MM.1S (cell line): ENCODE measurements at regions not wholly inside any gene's neighbourhood (a gene's known extent, or its start where the extent isn't known, plus 50 kb on each side); places are given as distances from the start of the nearest gene placed in this dataset.

Experiments used
- EZH2 ChIP-seq: fragments of 300-600 bp; sonication (generic); optimal IDR thresholded peaks from 2 replicates; pipeline ENCODE3; 2017; ENCODE audit warnings: low read depth, mild to moderate bottlenecking, antibody characterized with exemption, low read length, mixed read lengths
- TF ChIP-seq, protein P1 (sequence below): fragments of 300-600 bp; sonication (generic); IDR thresholded peaks from 2 replicates; pipeline ENCODE4 v1.5.1; 2016; ENCODE audit warnings: antibody characterized with exemption, low read length, mixed read lengths

DNA sequence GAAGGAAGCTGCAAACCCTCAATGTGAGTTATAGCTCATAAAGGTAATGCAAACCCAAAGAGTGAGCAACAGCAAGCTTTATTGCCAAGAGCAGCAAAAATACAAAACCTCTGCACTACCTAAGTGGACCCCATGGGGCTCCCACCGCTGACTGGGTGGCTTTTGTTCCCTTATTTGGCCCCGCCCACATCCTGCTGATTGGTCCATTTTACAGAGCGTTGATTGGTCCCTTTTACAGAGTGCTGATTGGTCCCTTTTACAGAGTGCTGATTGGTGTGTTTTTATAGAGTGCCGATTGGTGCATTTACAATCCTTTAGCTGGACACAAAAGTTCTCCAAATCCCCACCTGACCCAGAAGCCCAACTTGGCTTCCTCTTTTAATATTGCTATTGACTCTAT, 154.5 kb upstream of the NSMCE3 start:
- TF ChIP-seq, protein P1, sequence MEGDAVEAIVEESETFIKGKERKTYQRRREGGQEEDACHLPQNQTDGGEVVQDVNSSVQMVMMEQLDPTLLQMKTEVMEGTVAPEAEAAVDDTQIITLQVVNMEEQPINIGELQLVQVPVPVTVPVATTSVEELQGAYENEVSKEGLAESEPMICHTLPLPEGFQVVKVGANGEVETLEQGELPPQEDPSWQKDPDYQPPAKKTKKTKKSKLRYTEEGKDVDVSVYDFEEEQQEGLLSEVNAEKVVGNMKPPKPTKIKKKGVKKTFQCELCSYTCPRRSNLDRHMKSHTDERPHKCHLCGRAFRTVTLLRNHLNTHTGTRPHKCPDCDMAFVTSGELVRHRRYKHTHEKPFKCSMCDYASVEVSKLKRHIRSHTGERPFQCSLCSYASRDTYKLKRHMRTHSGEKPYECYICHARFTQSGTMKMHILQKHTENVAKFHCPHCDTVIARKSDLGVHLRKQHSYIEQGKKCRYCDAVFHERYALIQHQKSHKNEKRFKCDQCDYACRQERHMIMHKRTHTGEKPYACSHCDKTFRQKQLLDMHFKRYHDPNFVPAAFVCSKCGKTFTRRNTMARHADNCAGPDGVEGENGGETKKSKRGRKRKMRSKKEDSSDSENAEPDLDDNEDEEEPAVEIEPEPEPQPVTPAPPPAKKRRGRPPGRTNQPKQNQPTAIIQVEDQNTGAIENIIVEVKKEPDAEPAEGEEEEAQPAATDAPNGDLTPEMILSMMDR, result no peak
- TF ChIP-seq EZH2, result no peak
